Ishikawa (cell line): ENCODE measurements at regions not wholly inside any gene's neighbourhood (a gene's known extent, or its start where the extent isn't known, plus 50 kb on each side); places are given as distances from the start of the nearest gene placed in this dataset.

ENCODE experiments used
- CEBPB ChIP-seq: IDR thresholded peaks from 2 replicates; pipeline ENCODE4 v1.6.1; 2012
- CREB1 ChIP-seq: IDR thresholded peaks from 2 replicates; pipeline ENCODE4 v1.6.1; 2012; ENCODE audit warnings: low read depth
- EGR1 ChIP-seq: IDR thresholded peaks from 2 replicates; pipeline ENCODE4 v1.6.1; 2012
- NFIC ChIP-seq: IDR thresholded peaks from 2 replicates; pipeline ENCODE4 v1.6.1; 2012
- RAD21 ChIP-seq: IDR thresholded peaks from 2 replicates; pipeline ENCODE4 v1.6.1; 2012; ENCODE audit warnings: low read depth
- TEAD4 ChIP-seq: IDR thresholded peaks from 2 replicates; pipeline ENCODE4 v1.6.1; 2012
- ZBTB7A ChIP-seq: IDR thresholded peaks from 2 replicates; pipeline ENCODE4 v1.6.1; 2012; ENCODE audit warnings: low read depth

DNA sequence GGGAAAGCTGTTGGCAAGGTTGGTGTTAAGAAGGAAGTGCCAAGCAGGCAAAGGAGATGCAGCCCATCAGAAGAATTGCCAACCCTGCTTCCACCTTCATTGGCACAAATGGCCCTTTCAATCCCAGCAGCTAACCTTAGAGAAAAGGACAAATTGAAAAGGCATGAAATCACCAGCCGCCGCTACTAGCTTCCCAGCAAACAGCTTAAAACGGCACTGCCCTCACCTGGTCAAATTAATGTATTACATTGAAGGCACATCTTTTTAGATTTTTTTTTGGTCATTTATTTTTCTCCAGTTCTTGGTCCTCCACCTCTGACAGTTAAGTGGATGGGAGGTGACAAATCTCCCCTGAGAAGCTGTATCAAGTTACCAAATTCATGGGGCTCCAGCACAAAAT lies 51.0 kb upstream of the NHSL2 start:
- TF ChIP-seq TEAD4: no peak
- TF ChIP-seq RAD21: peak; percentile 63
- TF ChIP-seq ZBTB7A: no peak
- TF ChIP-seq EGR1: no peak
- TF ChIP-seq CEBPB: no peak
- no peak for TF ChIP-seq CREB1
- no peak for TF ChIP-seq NFIC
